HEK293 (cell line): ENCODE measurements at regions not wholly inside any gene's neighbourhood (a gene's known extent, or its start where the extent isn't known, plus 50 kb on each side); places are given as distances from the start of the nearest gene placed in this dataset.

ENCODE experiments used
- CTCF ChIA-PET: fragments of 350-600 bp; formaldehyde crosslinking; extraction: SDS; loops from one replicate; lab custom pipeline; 2021; ENCODE audit warnings: antibody characterized with exemption; lab: Yijun Ruan, JAX
- POLR2A ChIA-PET: fragments of 300-600 bp; formaldehyde crosslinking; extraction: SDS; loops from one replicate; lab custom pipeline; 2020; ENCODE audit warnings: antibody characterized with exemption, inconsistent platforms; lab: Yijun Ruan, JAX
- H3K27ac ChIP-seq: fragments of 200-500 bp; sonication (Bioruptor generic); 2 replicates; pipeline ENCODE4 v1.5.1; 2014; ENCODE audit warnings: low read depth, low read length, control low read depth, inconsistent platforms; ENCODE audit errors: extremely low read depth
- H3K36me3 ChIP-seq, 2 experiments: fragments of 200-500 bp in 1 of 2; sonication (Bioruptor generic) in 1 of 2; 1 replicate in 1 of 2; 2 replicates in 1 of 2; pipeline ENCODE4 v1.5.1; 2014 to 2017; ENCODE audit warnings: inconsistent platforms in 2 of 2, low read length in 2 of 2; ENCODE audit not compliant: control insufficient read depth in 2 of 2, insufficient read depth in 1 of 2
- H3K4me1 ChIP-seq: fragments of 200-500 bp; sonication (Bioruptor generic); 2 replicates; pipeline ENCODE4 v1.5.1; 2014; ENCODE audit warnings: mild to moderate bottlenecking, low read length, inconsistent platforms; ENCODE audit not compliant: control insufficient read depth, insufficient read depth
- H3K4me3 ChIP-seq: 2 replicates; pipeline ENCODE4 v1.5.1; 2011; ENCODE audit warnings: low read depth, mild to moderate bottlenecking, control low read depth, low read length, moderate library complexity
- H3K9me3 ChIP-seq: fragments of 200-500 bp; sonication (Bioruptor generic); 2 replicates; pipeline ENCODE4 v1.5.1; 2014; ENCODE audit warnings: low read depth, low read length, inconsistent platforms; ENCODE audit not compliant: control insufficient read depth, insufficient read depth
- GLI2 ChIP-seq: fragments of 450-650 bp; formaldehyde crosslinking; IDR thresholded peaks from 2 replicates; pipeline ENCODE4; 2017; ENCODE audit warnings: missing biosample characterization, missing genetic modification characterization, low read depth, borderline replicate concordance
- PBX3 ChIP-seq: sonication (generic); formaldehyde crosslinking; IDR thresholded peaks from 2 replicates; pipeline ENCODE4 v1.8.1; 2022; ENCODE audit warnings: mild to moderate bottlenecking, moderate library complexity, missing genetic modification reagents
- PRDM6 ChIP-seq: fragments of 450-650 bp; formaldehyde crosslinking; IDR thresholded peaks from 2 replicates; pipeline ENCODE4 v1.5.1; 2017; ENCODE audit warnings: missing biosample characterization, missing genetic modification characterization
- SALL2 ChIP-seq: fragments of 450-650 bp; formaldehyde crosslinking; IDR thresholded peaks from 2 replicates; pipeline ENCODE4 v1.5.0; 2017; ENCODE audit warnings: missing biosample characterization, mild to moderate bottlenecking, missing genetic modification characterization, borderline replicate concordance
- ZFP41 ChIP-seq: fragments of 450-650 bp; formaldehyde crosslinking; IDR thresholded peaks from 2 replicates; pipeline ENCODE4 v1.5.1; 2016; ENCODE audit warnings: missing biosample characterization, missing genetic modification characterization, borderline replicate concordance
- ZNF155 ChIP-seq: fragments of 450-650 bp; formaldehyde crosslinking; IDR thresholded peaks from 2 replicates; pipeline ENCODE4 v1.5.1; 2016; ENCODE audit warnings: missing biosample characterization, missing genetic modification characterization
- ZNF2 ChIP-seq: fragments of 450-650 bp; formaldehyde crosslinking; IDR thresholded peaks from 2 replicates; pipeline ENCODE4 v1.5.1; 2016; ENCODE audit warnings: missing biosample characterization, missing genetic modification characterization
- ZNF221 ChIP-seq: fragments of 450-650 bp; formaldehyde crosslinking; IDR thresholded peaks from 2 replicates; pipeline ENCODE4 v1.5.1; 2017; ENCODE audit warnings: missing biosample characterization, missing genetic modification characterization, borderline replicate concordance
- ZNF311 ChIP-seq: fragments of 450-650 bp; formaldehyde crosslinking; IDR thresholded peaks from 2 replicates; pipeline ENCODE4 v1.5.1; 2017; ENCODE audit warnings: missing biosample characterization, missing genetic modification characterization, borderline replicate concordance
- ZNF341 ChIP-seq: fragments of 450-650 bp; formaldehyde crosslinking; IDR thresholded peaks from 2 replicates; pipeline ENCODE4; 2016; ENCODE audit warnings: low read depth, missing biosample characterization, missing genetic modification characterization
- ZNF350 ChIP-seq: fragments of 450-650 bp; formaldehyde crosslinking; IDR thresholded peaks from 2 replicates; pipeline ENCODE4 v1.5.0; 2017; ENCODE audit warnings: missing biosample characterization, mild to moderate bottlenecking, missing genetic modification characterization
- ZNF37A ChIP-seq: fragments of 450-650 bp; IDR thresholded peaks from 2 replicates; pipeline ENCODE4 v1.5.1; 2018; ENCODE audit warnings: missing biosample characterization, missing genetic modification characterization
- ZNF449 ChIP-seq: fragments of 450-650 bp; formaldehyde crosslinking; IDR thresholded peaks from 2 replicates; pipeline ENCODE4 v1.5.1; 2017; ENCODE audit warnings: missing biosample characterization, mild to moderate bottlenecking, missing genetic modification characterization, moderate library complexity
- ZNF473 ChIP-seq: fragments of 450-650 bp; formaldehyde crosslinking; IDR thresholded peaks from 2 replicates; pipeline ENCODE4 v1.5.1; 2017; ENCODE audit warnings: missing biosample characterization, missing genetic modification characterization
- ZNF830 ChIP-seq: fragments of 450-650 bp; IDR thresholded peaks from 2 replicates; pipeline ENCODE4 v1.5.0; 2018; ENCODE audit warnings: missing biosample characterization, missing genetic modification characterization, low read depth, mild to moderate bottlenecking, moderate library complexity
- ZSCAN18 ChIP-seq: fragments of 450-650 bp; formaldehyde crosslinking; IDR thresholded peaks from 2 replicates; pipeline ENCODE4 v1.5.1; 2016; ENCODE audit warnings: missing biosample characterization, missing genetic modification characterization
- TF ChIP-seq, protein P1 (sequence below): fragments of 450-650 bp; formaldehyde crosslinking; IDR thresholded peaks from 2 replicates; pipeline ENCODE4 v1.5.1; 2016; ENCODE audit warnings: missing biosample characterization, missing genetic modification characterization, borderline replicate concordance

DNA sequence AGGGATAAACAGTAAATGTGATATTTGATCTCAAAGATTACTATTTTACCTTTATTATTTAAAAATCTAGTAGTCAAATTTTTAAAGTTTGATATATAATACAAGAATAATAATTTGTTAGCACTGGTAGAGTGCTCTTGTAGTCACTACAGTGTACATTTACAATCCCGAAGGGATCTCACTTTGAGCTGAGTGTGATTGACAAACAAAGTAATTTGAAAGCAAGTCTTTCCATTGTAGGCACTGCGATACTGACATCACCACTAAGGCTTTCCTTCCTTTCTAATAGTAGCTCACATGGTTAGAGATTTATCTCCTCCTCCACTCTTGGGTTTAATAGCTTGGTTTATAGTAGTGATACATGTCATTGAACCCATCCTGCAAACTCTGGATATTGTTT, 280.6 kb downstream of the PARM1 start (continued):
- TF ChIP-seq PBX3 (CRISPR knock-in tag) = no peak

GRCh38 chr4:75211422-75211821, 278.5 kb downstream of the PARM1 start:
- Histone ChIP-seq H3K4me3 (no peak overlapping the region), H3K9me3 (no peaks in the 10 kb centered on the region), H3K4me1 (no peaks in the 10 kb centered on the region), H3K36me3 (no peaks in the 10 kb centered on the region), H3K27ac (no peak overlapping the region)
- CTCF ChIA-PET = no interaction called here
- POLR2A ChIA-PET = no interaction called here
- no peak for TF ChIP-seq ZNF155 (tag by site-specific recombination)
- TF ChIP-seq PBX3 (CRISPR knock-in tag) = no peak
- TF ChIP-seq ZNF221 (tag by site-specific recombination) = no peak
- TF ChIP-seq ZNF350 (tag by site-specific recombination) = no peak
- TF ChIP-seq ZNF830 (tag by site-specific recombination) = no peak
- no peak for TF ChIP-seq ZFP41 (tag by site-specific recombination)
- no peak for TF ChIP-seq ZNF449 (tag by site-specific recombination)
- no peak for TF ChIP-seq ZNF311 (tag by site-specific recombination)
- no peak for TF ChIP-seq ZNF37A (tag by site-specific recombination)
- no peak for TF ChIP-seq ZNF341

DNA sequence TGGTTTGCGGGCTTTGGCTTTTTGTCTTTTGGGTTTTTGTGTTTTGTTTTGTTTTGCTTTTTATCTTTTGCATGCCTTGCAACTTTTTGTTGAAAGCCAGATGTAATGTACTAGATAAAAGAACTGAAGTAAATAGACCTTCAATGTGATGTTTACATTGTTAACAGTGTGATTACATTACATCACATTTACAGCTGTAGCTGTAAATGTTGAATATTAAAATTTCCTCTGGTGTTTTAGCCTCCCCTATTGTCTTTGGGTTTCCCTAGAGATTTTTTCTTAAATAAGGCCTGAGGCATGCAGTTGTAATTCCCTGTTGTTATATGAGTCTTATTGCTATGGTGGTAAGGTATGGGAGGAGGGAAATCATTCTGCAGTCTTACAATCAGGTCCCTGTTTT, 275.0 kb downstream of the PARM1 start:
- Histone ChIP-seq H3K27ac (no peak overlapping the region), H3K36me3 (no peaks in the 10 kb centered on the region), H3K9me3 (no peaks in the 10 kb centered on the region), H3K4me3 (no peak overlapping the region), H3K4me1 (no peaks in the 10 kb centered on the region)
- ChIA-PET POLR2A (no interaction called here), CTCF (no interaction called here)
- no peak for TF ChIP-seq GLI2 (tag by site-specific recombination)
- TF ChIP-seq SALL2 (tag by site-specific recombination) = no peak
- TF ChIP-seq PRDM6 (tag by site-specific recombination) = peak; percentile 30; the same call in 1 of the 2 replicates
- no peak for TF ChIP-seq ZNF473 (tag by site-specific recombination)
- TF ChIP-seq ZNF2 (tag by site-specific recombination) = no peak
- TF ChIP-seq, protein P1, sequence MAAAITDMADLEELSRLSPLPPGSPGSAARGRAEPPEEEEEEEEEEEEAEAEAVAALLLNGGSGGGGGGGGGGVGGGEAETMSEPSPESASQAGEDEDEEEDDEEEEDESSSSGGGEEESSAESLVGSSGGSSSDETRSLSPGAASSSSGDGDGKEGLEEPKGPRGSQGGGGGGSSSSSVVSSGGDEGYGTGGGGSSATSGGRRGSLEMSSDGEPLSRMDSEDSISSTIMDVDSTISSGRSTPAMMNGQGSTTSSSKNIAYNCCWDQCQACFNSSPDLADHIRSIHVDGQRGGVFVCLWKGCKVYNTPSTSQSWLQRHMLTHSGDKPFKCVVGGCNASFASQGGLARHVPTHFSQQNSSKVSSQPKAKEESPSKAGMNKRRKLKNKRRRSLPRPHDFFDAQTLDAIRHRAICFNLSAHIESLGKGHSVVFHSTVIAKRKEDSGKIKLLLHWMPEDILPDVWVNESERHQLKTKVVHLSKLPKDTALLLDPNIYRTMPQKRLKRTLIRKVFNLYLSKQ = no peak
- TF ChIP-seq ZSCAN18 = no peak
